Thoracic aorta (tissue), 2 donors: ENCODE measurements at regions not wholly inside any gene's neighbourhood (a gene's known extent, or its start where the extent isn't known, plus 50 kb on each side); places are given as distances from the start of the nearest gene placed in this dataset.
"Not testable (repeated sequence)": the region's sequence is repeated elsewhere in the genome, so short reads cannot be mapped to it uniquely, and the experiment has no call there.

Experiments used
- ATAC-seq: fragments of 150-250 bp; one replicate; pipeline ENCODE4 v1.8.0; 2017; ENCODE audit warnings: low read depth; ENCODE audit not compliant: insufficient number of reproducible peaks, low FRiP score
- DNase-seq: peaks from one replicate; pipeline ENCODE4 v3.0.0-alpha.2; 2020; ENCODE audit warnings: low spot score
- H3K27ac ChIP-seq, 2 donors: fragments of 200-600 bp; sonication (generic); 1 replicate in 1 of 2; 2 replicates in 1 of 2; pipeline ENCODE4 v1.5.1; 2016; ENCODE audit warnings: mild to moderate bottlenecking in 2 of 2, moderate library complexity in 2 of 2
- H3K27me3 ChIP-seq: fragments of 200-600 bp; sonication (generic); replicated peaks from 2 replicates; pipeline ENCODE4 v1.6.0; 2016; ENCODE audit warnings: mild to moderate bottlenecking; ENCODE audit not compliant: insufficient read depth
- H3K36me3 ChIP-seq: fragments of 200-600 bp; sonication (generic); one replicate; pipeline ENCODE4 v1.5.1; 2016
- H3K4me1 ChIP-seq, 2 donors: fragments of 200-600 bp; sonication (generic); 1 replicate in 1 of 2; 2 replicates in 1 of 2; pipeline versions ENCODE4 v1.5.1 to v1.6.0; 2016; ENCODE audit warnings: low read depth in 2 of 2, mild to moderate bottlenecking in 1 of 2; ENCODE audit not compliant: control insufficient read depth in 1 of 2
- H3K4me3 ChIP-seq: fragments of 200-600 bp; sonication (generic); 2 replicates; pipeline ENCODE4 v1.5.1; 2016; ENCODE audit warnings: mild to moderate bottlenecking
- H3K9me3 ChIP-seq: fragments of 200-600 bp; sonication (generic); 2 replicates; pipeline ENCODE4 v1.5.1; 2016
- TF ChIP-seq, protein P1 (sequence below): fragments of 200-600 bp; sonication (generic); IDR thresholded peaks from one replicate; pipeline ENCODE4 v1.5.1; 2019; ENCODE audit warnings: antibody characterized with exemption

DNA sequence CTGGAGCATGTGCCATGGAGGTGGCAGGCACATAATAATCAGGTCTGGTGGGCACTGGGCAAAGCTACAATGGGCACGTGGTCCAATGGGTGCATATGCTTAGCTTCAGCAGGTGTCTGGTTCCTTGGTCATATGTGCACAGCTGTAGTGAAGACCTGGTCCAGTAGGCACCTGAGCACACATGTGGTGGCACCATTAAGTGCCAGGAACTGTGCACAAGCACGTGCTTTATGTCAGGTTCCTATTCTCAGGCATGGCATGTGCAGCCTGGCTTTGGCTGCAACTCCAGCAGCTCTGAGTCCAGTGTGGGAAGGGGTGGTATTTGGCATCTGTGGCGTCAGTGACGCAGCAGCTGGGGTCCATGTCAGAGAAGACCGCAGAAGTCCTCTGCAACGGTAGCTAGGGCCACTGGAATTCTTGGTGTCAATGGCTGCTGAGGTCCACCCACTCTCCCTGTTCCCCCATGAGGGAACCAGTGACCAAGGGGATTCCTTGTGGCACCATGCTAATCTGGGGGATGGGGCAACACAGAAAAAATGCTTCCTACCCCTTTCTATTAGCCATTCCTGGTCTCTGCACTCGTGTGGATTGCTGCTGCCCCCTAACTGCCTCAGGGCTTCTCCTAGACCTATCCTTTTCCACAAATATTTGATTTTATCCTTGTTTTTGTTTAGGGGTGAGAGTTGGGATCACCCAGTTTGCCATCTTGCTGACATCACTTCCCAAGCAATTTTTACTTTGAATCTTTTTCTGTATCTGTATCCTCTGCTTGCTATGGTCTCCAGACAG, 262.9 kb upstream of the MAP2 start:
- ATAC-seq (no peak), DNase-seq (no peak)
- Histone ChIP-seq H3K36me3 (no peaks in the 10 kb centered on the region), H3K4me1 (no peaks in the 10 kb centered on the region), H3K4me3 (no peak overlapping the region), H3K27me3 (no peaks in the 10 kb centered on the region), H3K27ac (no peak overlapping the region), H3K9me3 (no peaks in the 10 kb centered on the region)
- TF ChIP-seq, protein P1, sequence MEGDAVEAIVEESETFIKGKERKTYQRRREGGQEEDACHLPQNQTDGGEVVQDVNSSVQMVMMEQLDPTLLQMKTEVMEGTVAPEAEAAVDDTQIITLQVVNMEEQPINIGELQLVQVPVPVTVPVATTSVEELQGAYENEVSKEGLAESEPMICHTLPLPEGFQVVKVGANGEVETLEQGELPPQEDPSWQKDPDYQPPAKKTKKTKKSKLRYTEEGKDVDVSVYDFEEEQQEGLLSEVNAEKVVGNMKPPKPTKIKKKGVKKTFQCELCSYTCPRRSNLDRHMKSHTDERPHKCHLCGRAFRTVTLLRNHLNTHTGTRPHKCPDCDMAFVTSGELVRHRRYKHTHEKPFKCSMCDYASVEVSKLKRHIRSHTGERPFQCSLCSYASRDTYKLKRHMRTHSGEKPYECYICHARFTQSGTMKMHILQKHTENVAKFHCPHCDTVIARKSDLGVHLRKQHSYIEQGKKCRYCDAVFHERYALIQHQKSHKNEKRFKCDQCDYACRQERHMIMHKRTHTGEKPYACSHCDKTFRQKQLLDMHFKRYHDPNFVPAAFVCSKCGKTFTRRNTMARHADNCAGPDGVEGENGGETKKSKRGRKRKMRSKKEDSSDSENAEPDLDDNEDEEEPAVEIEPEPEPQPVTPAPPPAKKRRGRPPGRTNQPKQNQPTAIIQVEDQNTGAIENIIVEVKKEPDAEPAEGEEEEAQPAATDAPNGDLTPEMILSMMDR = no peak

DNA sequence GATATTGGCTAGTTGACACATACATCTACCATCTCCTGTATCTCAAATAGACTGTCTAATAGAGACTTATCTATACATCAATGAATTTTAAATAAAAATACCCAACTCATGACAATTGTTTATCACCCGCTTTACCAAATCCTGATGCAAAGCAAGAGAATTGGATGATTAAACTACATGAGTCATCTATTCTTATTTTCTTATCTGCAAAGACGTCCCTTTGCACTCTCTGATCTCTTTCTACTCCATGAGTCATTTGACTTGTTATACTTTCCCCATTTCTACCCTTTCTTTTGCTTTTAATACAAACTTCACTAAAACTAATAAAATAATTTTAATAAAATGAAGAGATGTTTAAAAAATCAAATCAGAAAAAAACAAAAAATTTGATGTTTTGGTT, 261.7 kb upstream of the MAP2 start:
- Histone ChIP-seq H3K4me1 (no peaks in the 10 kb centered on the region), H3K27me3 (no peaks in the 10 kb centered on the region), H3K27ac (no peak overlapping the region), H3K9me3 (no peaks in the 10 kb centered on the region), H3K4me3 (no peak overlapping the region), H3K36me3 (no peaks in the 10 kb centered on the region)
- TF ChIP-seq, protein P1 = no peak
- ATAC-seq (no peak), DNase-seq (no peak)

DNA sequence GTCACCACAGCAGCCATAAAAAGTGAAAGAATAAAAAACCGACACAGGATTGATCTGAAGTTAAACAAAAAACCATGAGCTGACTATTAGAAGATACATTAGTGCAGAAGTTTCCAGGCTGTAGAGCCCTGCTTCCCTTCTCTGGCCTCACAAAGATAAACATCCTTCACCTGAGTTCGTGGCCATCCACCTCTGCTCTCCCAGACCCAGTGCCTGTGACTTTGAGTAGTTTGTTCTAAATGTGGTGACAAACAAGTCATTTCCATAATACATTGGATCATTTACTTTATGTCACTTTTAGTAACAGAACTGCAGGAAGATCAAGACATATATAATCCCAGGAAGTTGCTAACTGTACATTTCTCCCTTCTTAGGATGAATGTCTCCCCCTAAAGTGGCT, 241.9 kb upstream of the MAP2 start:
- DNase-seq (no peak), ATAC-seq (no peak)
- Histone ChIP-seq H3K4me1 (no peaks in the 10 kb centered on the region), H3K27ac (no peak overlapping the region), H3K4me3 (no peak overlapping the region), H3K36me3 (no peaks in the 10 kb centered on the region), H3K27me3 (no peaks in the 10 kb centered on the region), H3K9me3 (no peaks in the 10 kb centered on the region)
- TF ChIP-seq, protein P1 = no peak

DNA sequence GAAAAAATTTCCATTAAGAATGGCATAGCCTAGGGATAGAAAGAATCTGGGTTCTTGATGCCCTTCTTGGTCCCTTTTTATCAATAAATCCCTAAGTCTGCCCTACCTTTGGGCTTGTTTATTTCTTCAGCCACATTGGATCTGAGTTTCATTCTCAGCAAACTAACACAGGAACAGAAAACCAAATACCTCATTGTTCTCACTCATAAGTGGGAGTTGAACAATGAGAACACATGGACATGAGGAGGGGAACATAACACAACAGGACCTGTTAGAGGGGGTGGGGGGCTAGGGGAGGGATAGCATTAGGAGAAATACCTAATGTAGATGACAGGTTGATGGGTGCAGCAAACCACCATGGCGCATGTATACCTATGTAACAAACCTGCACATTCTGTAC, 237.0 kb upstream of the MAP2 start:
- H3K36me3 ChIP-seq, H3K4me3 ChIP-seq, H3K27ac ChIP-seq, DNase-seq, ATAC-seq, H3K27me3 ChIP-seq, H3K4me1 ChIP-seq, H3K9me3 ChIP-seq: not testable (repeated sequence)

DNA sequence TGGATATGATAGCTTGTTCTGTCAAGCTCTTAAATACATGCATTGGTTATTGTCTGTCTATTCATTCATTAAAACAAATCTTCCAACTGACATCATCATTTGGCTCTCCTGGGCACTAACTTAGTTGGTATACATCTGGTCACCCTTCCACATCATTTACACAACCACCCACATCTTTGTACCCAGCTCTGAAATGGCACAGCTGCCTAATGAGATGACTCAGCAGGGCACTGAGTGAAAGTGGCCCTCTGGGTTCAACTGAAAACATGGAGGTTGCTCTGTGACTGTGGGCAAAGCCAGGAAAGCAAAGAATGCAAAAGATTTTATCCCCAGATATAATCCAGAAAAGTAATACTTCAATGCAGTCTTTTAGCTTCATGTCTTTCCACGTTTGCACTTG, 234.0 kb upstream of the MAP2 start:
- H3K27me3 ChIP-seq = no peaks in the 10 kb centered on the region

More for the DNA sequence above, 234.0 kb upstream of the MAP2 start:
- Histone ChIP-seq H3K36me3 (no peaks in the 10 kb centered on the region), H3K4me1 (no peaks in the 10 kb centered on the region), H3K9me3 (no peaks in the 10 kb centered on the region), H3K4me3 (no peak overlapping the region), H3K27ac (no peak overlapping the region)
- TF ChIP-seq, protein P1 = no peak
- no peak for ATAC-seq
- no peak for DNase-seq
